ENCODE measurements at regions not wholly inside any gene's neighbourhood (a gene's known extent, or its start where the extent isn't known, plus 50 kb on each side); places are given as distances from the start of the nearest gene placed in this dataset.

GRCh38 chr3:124168271-124168670, 176.3 kb upstream of the ROPN1 start:
- no peak for DNase-seq (ENCODE audit: low spot score)
- in situ Hi-C loops (cut with MboI; ENCODE audit: low sequenced_read_pairs, unreplicated experiment), result no loop called here
- no peak for TF ChIP-seq CTCF (IDR thresholded peaks at IDR 0.05; ENCODE audit: borderline replicate concordance, control extremely low read depth, extremely low read depth, insufficient read depth, missing control alignments)

- no peak for TF ChIP-seq CTCF (IDR thresholded peaks at IDR 0.05; ENCODE audit: borderline replicate concordance, control extremely low read depth, extremely low read depth, insufficient read depth, missing control alignments)
- in situ Hi-C loops (cut with MboI; ENCODE audit: low sequenced_read_pairs, unreplicated experiment), result no loop called here
- DNase-seq (ENCODE audit: low spot score), result no peak
Observed at GRCh38 chr3:124172283-124172682, 180.4 kb upstream of the ROPN1 start.

GRCh38 chr3:124172816-124173215, 180.9 kb upstream of the ROPN1 start:
- no peak for DNase-seq (ENCODE audit: low spot score)
- no peak for TF ChIP-seq CTCF (IDR thresholded peaks at IDR 0.05; ENCODE audit: borderline replicate concordance, control extremely low read depth, extremely low read depth, insufficient read depth, missing control alignments)
- in situ Hi-C loops (cut with MboI; ENCODE audit: low sequenced_read_pairs, unreplicated experiment), result no loop called here

GRCh38 chr3:124174476-124174875, 182.6 kb upstream of the ROPN1 start:
- DNase-seq (ENCODE audit: low spot score), result no peak
- TF ChIP-seq CTCF (IDR thresholded peaks at IDR 0.05; ENCODE audit: borderline replicate concordance, control extremely low read depth, extremely low read depth, insufficient read depth, missing control alignments), result no peak
- in situ Hi-C loops (cut with MboI; ENCODE audit: low sequenced_read_pairs, unreplicated experiment), result no loop called here

- DNase-seq (ENCODE audit: low spot score), result no peak
- in situ Hi-C loops (cut with MboI; ENCODE audit: low sequenced_read_pairs, unreplicated experiment), result no loop called here
- no peak for TF ChIP-seq CTCF (IDR thresholded peaks at IDR 0.05; ENCODE audit: borderline replicate concordance, control extremely low read depth, extremely low read depth, insufficient read depth, missing control alignments)
Observed at GRCh38 chr3:124174910-124175874, 183.3 kb upstream of the ROPN1 start.

DNA sequence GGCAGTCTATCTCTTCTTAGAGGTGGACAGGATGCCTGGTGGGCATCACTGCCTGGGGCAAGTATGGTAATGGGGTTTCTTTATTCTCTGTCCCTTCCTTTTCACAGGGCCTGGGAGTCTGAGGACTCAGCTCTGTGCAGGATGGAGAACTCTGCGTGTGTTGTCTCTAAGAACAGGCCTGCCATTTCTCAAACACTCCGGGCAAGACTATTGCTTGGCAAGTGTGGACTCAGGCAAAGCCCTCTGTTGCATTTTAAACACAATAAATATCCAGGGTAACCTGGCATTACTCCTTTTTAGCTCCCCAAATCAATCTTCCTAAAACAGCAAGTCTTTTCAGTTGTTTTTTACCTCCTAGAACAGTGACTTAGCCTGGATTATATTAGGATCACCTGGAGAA, 185.1 kb upstream of the ROPN1 start:
- DNase-seq (ENCODE audit: low spot score), result no peak
- TF ChIP-seq CTCF (IDR thresholded peaks at IDR 0.05; ENCODE audit: borderline replicate concordance, control extremely low read depth, extremely low read depth, insufficient read depth, missing control alignments), result no peak
- in situ Hi-C loops (cut with MboI; ENCODE audit: low sequenced_read_pairs, unreplicated experiment), result no loop called here

Data from GM13976 (cell line).